A673 (cell line): ENCODE measurements at regions not wholly inside any gene's neighbourhood (a gene's known extent, or its start where the extent isn't known, plus 50 kb on each side); places are given as distances from the start of the nearest gene placed in this dataset.

Source experiments
- BruUV-seq: library from RNA; stranded (reverse); fragments of 400-500 nt; replicated peaks from 2 replicates; lab custom pipeline; 2021; lab: Mats Ljungman, UMichigan
- CTCF ChIA-PET: fragments of 300-600 bp; sonication (Branson Sonifier 250); formaldehyde crosslinking; loops from one replicate; lab custom pipeline; 2022; ENCODE audit warnings: antibody characterized with exemption; lab: Charles Lee
- POLR2A ChIA-PET: fragments of 300-600 bp; sonication (Branson Sonifier 250); formaldehyde crosslinking; loops from one replicate; lab custom pipeline; 2022; ENCODE audit warnings: antibody characterized with exemption; ENCODE audit not compliant: low non-redundant PET; lab: Charles Lee
- DNase-seq: peaks from one replicate; pipeline ENCODE4 v3.0.0-alpha.2; 2015; ENCODE audit warnings: low spot score
- H3K27ac ChIP-seq: fragments of 200-600 bp; sonication (generic); 2 replicates; pipeline ENCODE4 v1.5.1; 2016; ENCODE audit warnings: mixed run types, low read depth, mild to moderate bottlenecking, mixed read lengths, antibody characterized with exemption, low read length; ENCODE audit not compliant: poor library complexity, severe bottlenecking
- H3K27me3 ChIP-seq: fragments of 200-600 bp; sonication (generic); replicated peaks from 2 replicates; pipeline ENCODE4 v1.6.1; 2017; ENCODE audit warnings: mixed run types, low read depth, mild to moderate bottlenecking, mixed read lengths, antibody characterized with exemption, low read length; ENCODE audit not compliant: insufficient read depth, poor library complexity
- H3K36me3 ChIP-seq: fragments of 200-600 bp; sonication (generic); 2 replicates; pipeline ENCODE4 v1.6.1; 2016; ENCODE audit warnings: mixed run types, mild to moderate bottlenecking, mixed read lengths, antibody characterized with exemption, low read length; ENCODE audit not compliant: insufficient read depth, poor library complexity, severe bottlenecking
- H3K4me1 ChIP-seq: fragments of 200-600 bp; sonication (generic); 2 replicates; pipeline ENCODE4 v1.6.1; 2017; ENCODE audit warnings: mixed run types, mild to moderate bottlenecking, mixed read lengths, antibody characterized with exemption, low read length; ENCODE audit not compliant: insufficient read depth, poor library complexity, severe bottlenecking
- H3K4me3 ChIP-seq: fragments of 200-600 bp; sonication (generic); 2 replicates; pipeline ENCODE4 v1.5.1; 2016; ENCODE audit warnings: low read depth, mixed run types, mild to moderate bottlenecking, mixed read lengths, low read length; ENCODE audit not compliant: poor library complexity, severe bottlenecking
- H3K9me3 ChIP-seq: fragments of 200-600 bp; sonication (generic); 2 replicates; pipeline ENCODE4 v1.6.1; 2016; ENCODE audit warnings: mixed run types, low read depth, mild to moderate bottlenecking, mixed read lengths, antibody characterized with exemption, low read length; ENCODE audit not compliant: poor library complexity, severe bottlenecking
- CTCF ChIP-seq: fragments of 300-800, 200-600 bp; sonication (generic); conservative IDR thresholded peaks from 2 replicates; pipeline ENCODE4 v1.5.1; 2017; ENCODE audit warnings: low read depth, mild to moderate bottlenecking, antibody characterized with exemption, low read length, moderate library complexity, mixed read lengths
- EZH2 ChIP-seq: fragments of 200-600 bp; sonication (generic); IDR thresholded peaks from 2 replicates; pipeline ENCODE4 v1.6.1; 2017; ENCODE audit warnings: borderline replicate concordance, low read depth, mild to moderate bottlenecking, mixed read lengths, antibody characterized with exemption, low read length; ENCODE audit not compliant: poor library complexity, severe bottlenecking
- intact Hi-C: fragments of 100-400 bp; cut with micrococcal nuclease; formaldehyde crosslinking; loops from one replicate; pipeline ENCODE4 v1.10.0; 2022; ENCODE audit not compliant: unreplicated experiment

DNA sequence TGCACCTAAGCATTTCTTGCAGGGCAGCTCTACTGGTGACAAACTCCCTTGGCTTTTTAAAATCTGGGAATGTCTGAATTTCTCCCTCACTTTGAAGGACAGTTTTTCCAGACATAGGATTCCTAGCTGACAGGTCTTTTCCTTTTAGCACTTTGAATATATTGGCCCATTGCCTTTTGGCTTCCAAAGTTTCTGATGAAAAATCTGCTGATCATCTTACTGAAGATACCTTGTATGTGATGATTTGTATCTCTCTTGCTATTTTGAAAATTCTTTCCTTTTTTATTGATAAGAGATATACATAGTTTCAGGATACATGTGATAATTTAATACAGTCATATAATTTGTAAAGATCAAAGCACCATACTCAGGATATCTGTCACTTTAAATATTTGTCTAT, 211.1 kb downstream of the ZIC5 start:
- Histone ChIP-seq H3K4me3 (no peak overlapping the region), H3K27me3 (no peaks in the 10 kb centered on the region), H3K27ac (no peak overlapping the region), H3K4me1 (no peaks in the 10 kb centered on the region), H3K9me3 (peaks cover 15% of the 10 kb centered on the region), H3K36me3 (no peaks in the 10 kb centered on the region)
- CTCF ChIA-PET: no interaction called here
- intact Hi-C loops: no loop called here
- POLR2A ChIA-PET: no interaction called here
- DNase-seq: no peak
- TF ChIP-seq CTCF: no peak
- TF ChIP-seq EZH2: no peak
- BruUV-seq: no TSS peak

DNA sequence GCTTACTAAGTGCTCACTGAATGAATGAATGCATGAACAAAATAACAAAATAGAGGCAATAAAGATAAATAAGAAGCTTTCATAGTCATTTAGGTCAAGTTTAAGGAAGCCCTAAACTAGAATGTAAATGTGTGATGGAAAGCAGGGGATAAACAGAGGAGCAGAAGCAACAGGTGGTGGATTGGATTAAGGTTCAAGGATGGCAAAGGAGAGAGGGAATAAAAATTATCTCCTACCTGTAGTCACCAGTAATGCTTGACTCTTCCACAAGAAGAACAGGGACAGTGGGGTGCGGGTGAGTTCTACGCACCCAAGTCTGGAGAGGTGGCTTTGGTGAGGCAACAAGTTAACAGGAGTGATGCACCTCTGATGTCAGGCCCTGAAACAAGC, 212.4 kb downstream of the ZIC5 start:
- ChIA-PET CTCF (no interaction called here), POLR2A (no interaction called here)
- intact Hi-C loops: no loop called here
- no peak for DNase-seq
- Histone ChIP-seq H3K36me3 (no peaks in the 10 kb centered on the region), H3K27ac (no peak overlapping the region), H3K27me3 (no peaks in the 10 kb centered on the region), H3K9me3 (peaks cover 15% of the 10 kb centered on the region), H3K4me3 (no peak overlapping the region), H3K4me1 (no peaks in the 10 kb centered on the region)
- TF ChIP-seq CTCF: no peak
- TF ChIP-seq EZH2: no peak
- no TSS peak for BruUV-seq

GRCh38 chr13:99758460-99759162, 213.0 kb downstream of the ZIC5 start:
- ChIA-PET CTCF (no interaction called here), POLR2A (no interaction called here)
- Histone ChIP-seq H3K9me3 (peaks cover 15% of the 10 kb centered on the region), H3K36me3 (no peaks in the 10 kb centered on the region), H3K4me1 (no peaks in the 10 kb centered on the region), H3K27ac (no peak overlapping the region), H3K4me3 (no peak overlapping the region), H3K27me3 (no peaks in the 10 kb centered on the region)
- no TSS peak for BruUV-seq
- TF ChIP-seq CTCF (no peak), EZH2 (no peak)
- no peak for DNase-seq
- intact Hi-C loops: no loop called here
